Erythroblast (primary cell): ENCODE measurements at regions not wholly inside any gene's neighbourhood (a gene's known extent, or its start where the extent isn't known, plus 50 kb on each side); places are given as distances from the start of the nearest gene placed in this dataset.

Source experiments
- GATA1 ChIP-seq: IDR thresholded peaks from 2 replicates; pipeline ENCODE4 v1.6.1; 2011; ENCODE audit warnings: low read depth, mild to moderate bottlenecking, control low read depth, low read length, moderate library complexity
- POLR2A ChIP-seq: IDR thresholded peaks from 2 replicates; pipeline ENCODE4 v1.6.1; 2011; ENCODE audit warnings: mild to moderate bottlenecking, low read length

- TF ChIP-seq POLR2A (no peak), GATA1 (no peak)
Observed at GRCh38 chr3:61416618-61417017, 144.8 kb upstream of the PTPRG start.
